ENCODE measurements at regions not wholly inside any gene's neighbourhood (a gene's known extent, or its start where the extent isn't known, plus 50 kb on each side); places are given as distances from the start of the nearest gene placed in this dataset.

DNA sequence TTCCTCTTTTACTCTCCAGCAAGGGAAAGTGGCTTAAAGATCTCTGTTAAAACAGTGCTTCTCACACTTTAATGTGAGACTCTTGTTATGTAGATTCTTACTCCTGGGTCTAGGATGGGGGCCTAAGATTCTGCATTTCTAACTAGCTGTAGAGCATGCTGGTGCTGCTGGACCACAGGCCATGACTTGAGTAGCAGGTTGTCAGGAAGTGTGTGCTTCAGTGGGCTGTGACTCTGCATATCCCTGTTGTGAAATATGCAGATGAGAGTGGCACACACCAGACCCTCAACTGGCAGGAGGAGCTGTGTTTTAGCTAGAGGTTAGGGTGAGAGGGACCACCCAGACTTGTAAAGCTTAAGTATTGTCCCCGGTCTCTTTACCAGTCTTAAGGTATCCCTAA is 191.1 kb upstream of the DMRT1 start:
- no peaks in the 10 kb centered on the region for H3K27me3 ChIP-seq
- TF ChIP-seq, protein P1, sequence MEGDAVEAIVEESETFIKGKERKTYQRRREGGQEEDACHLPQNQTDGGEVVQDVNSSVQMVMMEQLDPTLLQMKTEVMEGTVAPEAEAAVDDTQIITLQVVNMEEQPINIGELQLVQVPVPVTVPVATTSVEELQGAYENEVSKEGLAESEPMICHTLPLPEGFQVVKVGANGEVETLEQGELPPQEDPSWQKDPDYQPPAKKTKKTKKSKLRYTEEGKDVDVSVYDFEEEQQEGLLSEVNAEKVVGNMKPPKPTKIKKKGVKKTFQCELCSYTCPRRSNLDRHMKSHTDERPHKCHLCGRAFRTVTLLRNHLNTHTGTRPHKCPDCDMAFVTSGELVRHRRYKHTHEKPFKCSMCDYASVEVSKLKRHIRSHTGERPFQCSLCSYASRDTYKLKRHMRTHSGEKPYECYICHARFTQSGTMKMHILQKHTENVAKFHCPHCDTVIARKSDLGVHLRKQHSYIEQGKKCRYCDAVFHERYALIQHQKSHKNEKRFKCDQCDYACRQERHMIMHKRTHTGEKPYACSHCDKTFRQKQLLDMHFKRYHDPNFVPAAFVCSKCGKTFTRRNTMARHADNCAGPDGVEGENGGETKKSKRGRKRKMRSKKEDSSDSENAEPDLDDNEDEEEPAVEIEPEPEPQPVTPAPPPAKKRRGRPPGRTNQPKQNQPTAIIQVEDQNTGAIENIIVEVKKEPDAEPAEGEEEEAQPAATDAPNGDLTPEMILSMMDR (IDR thresholded peaks at IDR 0.05): no peak
- no peak for TF ChIP-seq POLR2A (IDR thresholded peaks at IDR 0.05)

DNA sequence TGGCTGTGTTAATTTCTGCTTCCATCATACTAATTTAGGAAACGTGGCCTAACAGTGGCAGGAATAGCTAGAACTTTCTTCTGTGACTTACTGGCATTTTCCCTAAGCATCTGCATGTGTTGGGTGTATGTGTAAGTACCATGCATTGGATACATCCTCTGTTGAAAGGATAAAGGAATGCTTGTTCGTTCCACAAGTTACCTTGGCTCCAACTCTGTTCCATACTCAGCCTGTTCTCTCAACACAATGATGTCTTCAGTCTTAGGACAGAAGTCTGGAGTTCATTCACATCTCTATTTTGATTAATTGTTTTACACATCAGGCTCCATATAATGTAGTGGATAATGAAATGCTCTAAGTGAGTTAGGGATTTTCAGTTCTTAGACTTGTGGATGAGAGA is 190.1 kb upstream of the DMRT1 start:
- Histone ChIP-seq H3K4me1 (peaks cover 8 to 88% (median 58%) of the 10 kb centered on the region in 12 donors), H3K9me3 (no peaks in the 10 kb centered on the region), H3K27ac (peak overlapping the region in 5 of 12 donors; percentile 11 to 57 (median 54)), H3K4me3 (no peak overlapping the region), H3K27me3 (no peaks in the 10 kb centered on the region), H3K36me3 (no peaks in the 10 kb centered on the region)
- no peak for ATAC-seq
- no peak for DNase-seq
- intact Hi-C loops (cut with DNase I): loop anchor here in 2 of 10 donors (5.0 kb wide), 2 partner anchors 41 to 91 kb away; no protein-coding TSS in a partner anchor
- 34 to 44% (median 40%) methylated on average over 2 of the region's 2 CpGs for WGBS, 4 donors
- TF ChIP-seq POLR2A (IDR thresholded peaks at IDR 0.05): no peak
- TF ChIP-seq, protein P1 (IDR thresholded peaks at IDR 0.05): no peak

More for the DNA sequence above, 191.1 kb upstream of the DMRT1 start:
- DNase-seq: no peak
- no peaks in the 10 kb centered on the region for H3K36me3 ChIP-seq
- WGBS, 4 donors: 65 to 80% (median 68%) methylated on average over 1 of the region's 1 CpG
- peak overlapping the region in 1 of 12 donors; percentile 20 for H3K4me3 ChIP-seq
- H3K9me3 ChIP-seq: no peaks in the 10 kb centered on the region
- peak in 1 of 4 donors; percentile 38 for ATAC-seq
- peak overlapping the region in 11 of 12 donors; percentile 11 to 60 (median 54) for H3K27ac ChIP-seq
- peaks cover 8 to 78% (median 48%) of the 10 kb centered on the region in 12 donors for H3K4me1 ChIP-seq
- intact Hi-C loops (cut with DNase I): loop anchor here in 2 of 10 donors (5.0 kb wide), 2 partner anchors 42 to 92 kb away; no protein-coding TSS in a partner anchor

DNA sequence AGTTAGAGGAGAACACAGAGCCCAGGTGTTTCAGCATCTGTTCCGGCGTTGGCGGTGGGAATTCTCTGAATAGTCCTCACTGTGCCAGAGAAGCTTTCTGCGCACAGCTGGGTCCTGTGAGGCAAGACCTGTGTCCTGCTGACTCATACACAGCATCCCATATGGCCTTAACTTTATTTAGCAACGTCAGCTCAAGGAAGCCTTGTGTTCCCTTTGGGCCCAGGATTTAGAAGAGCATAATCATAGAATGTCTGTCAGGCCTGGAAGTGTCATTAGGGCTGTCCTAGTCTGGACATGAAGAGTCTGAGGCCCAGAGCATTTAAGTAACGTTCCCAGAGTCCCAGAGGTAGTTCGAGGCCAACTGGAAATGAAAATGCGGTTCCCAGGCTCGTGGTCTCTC is 188.6 kb upstream of the DMRT1 start:
- H3K9me3 ChIP-seq: no peaks in the 10 kb centered on the region
- ATAC-seq (peak; percentile 47 to 86 (median 78)), DNase-seq (peak; percentile 73 to 88 (median 77))
- intact Hi-C loops (cut with DNase I): loop anchor here in 2 of 10 donors (5.0 kb wide), 2 partner anchors 39 to 89 kb away; no protein-coding TSS in a partner anchor
- H3K27ac ChIP-seq: peak overlapping the region in 11 of 12 donors; percentile 31 to 86 (median 56)
- no peaks in the 10 kb centered on the region for H3K36me3 ChIP-seq
- peaks cover 8 to 93% (median 72%) of the 10 kb centered on the region in 12 donors for H3K4me1 ChIP-seq
- TF ChIP-seq, protein P1 (IDR thresholded peaks at IDR 0.05): no peak
- no peak for TF ChIP-seq POLR2A (IDR thresholded peaks at IDR 0.05)
- no peaks in the 10 kb centered on the region for H3K27me3 ChIP-seq
- H3K4me3 ChIP-seq: peak overlapping the region in 1 of 12 donors; percentile 35
- WGBS, 4 donors: 39 to 58% (median 44%) methylated on average over 9 of the region's 9 CpGs

DNA sequence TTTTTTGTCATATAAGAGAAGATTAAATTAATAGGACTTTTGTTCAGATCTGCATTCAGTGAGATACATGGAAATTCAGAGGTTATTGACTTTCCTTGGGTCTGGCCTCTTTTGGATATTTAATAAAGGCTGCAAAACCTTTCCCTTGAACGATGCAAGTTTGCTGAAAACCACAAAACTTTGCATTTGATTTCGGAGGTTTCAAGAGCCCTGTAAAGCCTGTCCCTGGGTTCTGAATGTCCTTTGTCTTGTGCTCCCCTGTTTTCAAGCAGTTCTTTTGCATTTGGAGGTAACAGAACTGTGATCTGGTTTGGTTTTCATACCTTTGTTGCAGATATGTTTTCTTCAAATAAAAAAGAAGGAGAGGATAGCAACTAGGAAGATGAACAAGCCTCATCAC is 188.1 kb upstream of the DMRT1 start:
- DNase-seq: no peak
- no peak for TF ChIP-seq POLR2A (IDR thresholded peaks at IDR 0.05)
- TF ChIP-seq, protein P1 (IDR thresholded peaks at IDR 0.05): no peak
- peak overlapping the region in 2 of 12 donors; percentile 29 to 35 for H3K4me3 ChIP-seq
- intact Hi-C loops (cut with DNase I): loop anchor here in 2 of 10 donors (5.0 kb wide), 2 partner anchors 39 to 89 kb away; no protein-coding TSS in a partner anchor
- 57 to 73% (median 66%) methylated on average over 2 of the region's 2 CpGs for WGBS, 4 donors
- no peaks in the 10 kb centered on the region for H3K9me3 ChIP-seq
- peak overlapping the region in 11 of 12 donors; percentile 3 to 86 (median 56) for H3K27ac ChIP-seq
- H3K4me1 ChIP-seq: peaks cover 8 to 93% (median 70%) of the 10 kb centered on the region in 12 donors
- ATAC-seq: no peak
- H3K36me3 ChIP-seq: no peaks in the 10 kb centered on the region
- no peaks in the 10 kb centered on the region for H3K27me3 ChIP-seq

Data from heart left ventricle (tissue), 16 donors.